ENCODE measurements at regions not wholly inside any gene's neighbourhood (a gene's known extent, or its start where the extent isn't known, plus 50 kb on each side); places are given as distances from the start of the nearest gene placed in this dataset.

- TF ChIP-seq JUNB (IDR thresholded peaks at IDR 0.05) (no peak), SREBF1 (IDR thresholded peaks at IDR 0.05; ENCODE audit: low read length) (no peak), HDAC6 (IDR thresholded peaks at IDR 0.05; ENCODE audit: unreplicated experiment) (no peak), ETV6 (conservative IDR thresholded peaks at IDR 0.05 in 1 of 2, IDR thresholded peaks at IDR 0.05 in 1 of 2; ENCODE audit: borderline replicate concordance in 1 of 2, low read depth in 1 of 2) (no peak), CTCF (IDR thresholded peaks at IDR 0.05 in 2 of 3, conservative IDR thresholded peaks at IDR 0.05 in 1 of 3; ENCODE audit: control insufficient read depth in 2 of 3, extremely low read depth in 1 of 3, insufficient read depth in 1 of 3, low read depth in 3 of 3, low read length in 3 of 3) (no peak), RCOR1 (conservative IDR thresholded peaks at IDR 0.05; ENCODE audit: low read depth, low read length) (no peak), CREM (IDR thresholded peaks at IDR 0.05; ENCODE audit: low read depth) (no peak), GABPA (IDR thresholded peaks at IDR 0.05; ENCODE audit: low read depth) (no peak), USF1 (IDR thresholded peaks at IDR 0.05; ENCODE audit: borderline replicate concordance, extremely low read length, insufficient read depth, low read depth, low read length) (no peak), POLR2A (IDR thresholded peaks at IDR 0.05; ENCODE audit: low read depth, low read length) (no peak)
These were observed 674.5 kb downstream of the PCDH17 start for GRCh38 chr13:58306062-58306461.
